ENCODE measurements at regions not wholly inside any gene's neighbourhood (a gene's known extent, or its start where the extent isn't known, plus 50 kb on each side); places are given as distances from the start of the nearest gene placed in this dataset.

DNA sequence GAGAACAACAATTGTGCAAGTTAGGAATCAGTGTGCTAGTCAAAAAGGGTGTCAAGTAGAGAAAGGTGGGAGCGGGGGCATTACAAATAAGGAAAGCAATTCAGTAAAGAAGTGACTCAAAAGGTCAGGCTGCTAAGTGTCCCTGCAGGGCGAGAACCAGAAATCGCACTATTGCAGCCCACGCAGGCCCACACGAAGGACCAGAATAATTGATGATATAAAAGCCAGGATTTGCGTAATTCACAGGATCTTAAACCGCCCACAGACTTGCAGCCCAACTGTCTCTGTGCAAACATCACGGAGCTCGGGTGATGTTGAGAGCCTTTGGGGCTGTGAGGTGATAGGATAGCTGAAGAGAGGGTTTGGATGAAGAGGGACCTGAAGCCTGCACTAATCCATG is 349.0 kb downstream of the BRINP1 start:
- peak in 1 of 2 donors; percentile 19 for DNase-seq
- 71 to 77% (median 73%) methylated on average over 9 of the region's 9 CpGs for WGBS, 3 donors
- no peak overlapping the region for H3K27ac ChIP-seq
- no peak overlapping the region for H3K4me3 ChIP-seq
- no peaks in the 10 kb centered on the region for H3K9me3 ChIP-seq
- no peaks in the 10 kb centered on the region for H3K4me1 ChIP-seq
- intact Hi-C loops (cut with DNase I) = no loop called here
- TF ChIP-seq, protein P1, sequence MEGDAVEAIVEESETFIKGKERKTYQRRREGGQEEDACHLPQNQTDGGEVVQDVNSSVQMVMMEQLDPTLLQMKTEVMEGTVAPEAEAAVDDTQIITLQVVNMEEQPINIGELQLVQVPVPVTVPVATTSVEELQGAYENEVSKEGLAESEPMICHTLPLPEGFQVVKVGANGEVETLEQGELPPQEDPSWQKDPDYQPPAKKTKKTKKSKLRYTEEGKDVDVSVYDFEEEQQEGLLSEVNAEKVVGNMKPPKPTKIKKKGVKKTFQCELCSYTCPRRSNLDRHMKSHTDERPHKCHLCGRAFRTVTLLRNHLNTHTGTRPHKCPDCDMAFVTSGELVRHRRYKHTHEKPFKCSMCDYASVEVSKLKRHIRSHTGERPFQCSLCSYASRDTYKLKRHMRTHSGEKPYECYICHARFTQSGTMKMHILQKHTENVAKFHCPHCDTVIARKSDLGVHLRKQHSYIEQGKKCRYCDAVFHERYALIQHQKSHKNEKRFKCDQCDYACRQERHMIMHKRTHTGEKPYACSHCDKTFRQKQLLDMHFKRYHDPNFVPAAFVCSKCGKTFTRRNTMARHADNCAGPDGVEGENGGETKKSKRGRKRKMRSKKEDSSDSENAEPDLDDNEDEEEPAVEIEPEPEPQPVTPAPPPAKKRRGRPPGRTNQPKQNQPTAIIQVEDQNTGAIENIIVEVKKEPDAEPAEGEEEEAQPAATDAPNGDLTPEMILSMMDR (IDR thresholded peaks at IDR 0.05) = no peak
- peak in 1 of 4 donors; percentile 20 for ATAC-seq
- no peaks in the 10 kb centered on the region for H3K36me3 ChIP-seq (ENCODE audit: insufficient read depth in 1 of 2, low read depth in 1 of 2)
- no peaks in the 10 kb centered on the region for H3K27me3 ChIP-seq (ENCODE audit: insufficient read depth in 3 of 3, low read length in 2 of 3)

DNA sequence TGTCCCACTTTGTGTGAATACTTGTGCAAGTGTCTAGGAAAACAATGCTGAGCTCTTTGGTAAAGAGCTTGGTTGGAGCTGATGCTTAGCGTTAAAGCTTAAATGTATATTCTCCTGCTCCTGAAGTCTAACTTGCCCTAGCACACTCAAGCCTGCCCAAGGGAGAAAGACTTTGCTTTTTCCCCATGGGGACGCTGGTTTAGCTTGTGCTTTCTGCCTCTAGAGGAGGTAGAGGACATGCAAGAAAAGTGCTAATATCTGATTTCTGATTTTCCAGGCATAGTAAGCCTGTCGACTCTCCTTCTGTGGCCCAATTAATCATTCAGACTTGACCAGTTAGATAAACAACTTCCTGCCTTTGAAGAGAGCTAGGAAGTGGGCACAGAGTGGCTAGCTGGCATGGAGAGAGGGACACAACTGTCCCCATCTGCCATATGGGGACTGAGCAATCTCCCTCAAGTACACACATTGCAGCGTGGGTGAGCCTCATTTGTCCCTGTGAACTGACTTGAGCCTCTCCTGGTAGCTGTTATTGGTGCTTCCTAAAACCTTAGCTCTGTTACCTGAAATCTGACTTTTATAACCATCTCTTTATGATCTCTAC is 348.4 kb downstream of the BRINP1 start:
- intact Hi-C loops (cut with DNase I) = no loop called here
- Histone ChIP-seq H3K4me3 (no peak overlapping the region), H3K27me3 (ENCODE audit: insufficient read depth in 3 of 3, low read length in 2 of 3) (no peaks in the 10 kb centered on the region), H3K9me3 (no peaks in the 10 kb centered on the region), H3K27ac (no peak overlapping the region), H3K4me1 (peaks cover 3% of the 10 kb centered on the region), H3K36me3 (ENCODE audit: insufficient read depth in 1 of 2, low read depth in 1 of 2) (no peaks in the 10 kb centered on the region)
- DNase-seq (no peak), ATAC-seq (no peak)
- 61 to 67% (median 64%) methylated on average over 4 of the region's 4 CpGs for WGBS, 3 donors
- TF ChIP-seq, protein P1 (IDR thresholded peaks at IDR 0.05) = no peak

DNA sequence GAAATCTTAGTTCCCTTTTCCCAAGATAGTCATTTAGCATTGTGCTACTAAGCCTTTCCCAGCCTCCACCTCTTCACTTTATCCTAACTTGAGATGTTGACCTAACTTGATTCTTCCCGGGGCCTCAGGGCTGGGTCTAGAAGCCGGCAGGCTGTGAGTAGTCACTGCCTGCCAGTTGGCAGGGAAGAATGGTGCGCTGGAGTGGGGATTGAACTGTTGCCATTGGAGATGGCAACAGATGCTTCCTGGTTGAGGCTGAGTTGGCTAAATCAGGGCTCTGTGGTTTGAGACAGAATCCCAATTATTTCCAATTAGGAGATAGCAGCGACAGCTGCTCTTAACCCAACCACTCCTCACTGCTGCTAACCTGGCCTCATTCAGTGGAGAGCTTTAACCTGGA is 343.1 kb downstream of the BRINP1 start:
- TF ChIP-seq, protein P1 (IDR thresholded peaks at IDR 0.05) = no peak
- peak overlapping the region; percentile 86 for H3K27ac ChIP-seq

DNA sequence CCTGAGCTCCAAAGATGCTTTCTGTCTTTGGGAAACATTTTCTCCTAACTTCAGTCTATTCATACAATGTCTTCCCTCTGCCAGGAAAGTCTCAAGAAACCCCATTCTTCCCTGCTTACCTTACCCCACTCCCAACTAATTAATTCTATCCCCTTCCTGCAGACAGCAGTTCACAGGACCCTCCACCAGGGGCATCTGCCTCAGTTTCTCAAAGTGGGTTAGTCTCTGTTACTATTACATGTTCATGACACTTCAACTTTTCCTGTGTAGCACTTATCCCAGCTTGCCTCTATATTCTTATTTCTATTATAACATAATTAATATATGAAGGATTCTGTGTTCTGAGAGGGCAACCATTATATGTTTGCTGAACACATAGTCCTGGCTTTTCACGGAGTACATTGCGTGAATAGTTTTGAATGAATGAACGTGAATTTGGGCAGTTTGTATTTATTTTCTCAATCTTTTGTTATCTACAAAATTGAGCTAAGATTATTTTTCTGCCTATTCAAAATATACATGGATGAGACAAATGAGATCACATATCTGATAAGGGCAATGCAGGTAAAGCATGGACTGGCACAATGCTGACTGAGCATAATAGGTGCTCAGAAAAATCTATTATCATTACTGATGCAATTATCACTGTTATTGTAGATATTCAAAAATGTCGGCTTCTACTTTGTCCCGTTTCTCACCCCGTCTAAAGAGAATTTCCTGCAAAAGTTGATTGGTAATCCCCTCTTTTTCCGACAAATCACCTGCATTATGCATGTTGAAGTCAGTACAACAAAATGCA is 341.1 kb downstream of the BRINP1 start:
- Histone ChIP-seq H3K4me3 (no peak overlapping the region), H3K9me3 (no peaks in the 10 kb centered on the region), H3K27ac (peak overlapping the region; percentile 75), H3K4me1 (peaks cover 16% of the 10 kb centered on the region), H3K36me3 (ENCODE audit: insufficient read depth in 1 of 2, low read depth in 1 of 2) (no peaks in the 10 kb centered on the region), H3K27me3 (ENCODE audit: insufficient read depth in 3 of 3, low read length in 2 of 3) (no peaks in the 10 kb centered on the region)
- no peak for ATAC-seq
- no peak for DNase-seq
- WGBS, 3 donors = 68 to 81% (median 80%) methylated on average over 7 of the region's 7 CpGs
- TF ChIP-seq, protein P1 (IDR thresholded peaks at IDR 0.05) = peak; percentile 20
- intact Hi-C loops (cut with DNase I) = no loop called here

More for the DNA sequence above, 343.1 kb downstream of the BRINP1 start:
- H3K9me3 ChIP-seq = no peaks in the 10 kb centered on the region
- ATAC-seq = peak; percentile 45 to 76 (median 63)
- DNase-seq = peak; percentile 30 to 74
- H3K27me3 ChIP-seq (ENCODE audit: insufficient read depth in 3 of 3, low read length in 2 of 3) = no peaks in the 10 kb centered on the region
- peaks cover 16% of the 10 kb centered on the region for H3K4me1 ChIP-seq
- intact Hi-C loops (cut with DNase I) = no loop called here
- no peak overlapping the region for H3K4me3 ChIP-seq
- no peaks in the 10 kb centered on the region for H3K36me3 ChIP-seq (ENCODE audit: insufficient read depth in 1 of 2, low read depth in 1 of 2)
- WGBS, 3 donors = 13 to 22% (median 13%) methylated on average over 4 of the region's 4 CpGs

Data from psoas muscle (tissue), 7 donors.